GM12892 (cell line): ENCODE measurements at regions not wholly inside any gene's neighbourhood (a gene's known extent, or its start where the extent isn't known, plus 50 kb on each side); places are given as distances from the start of the nearest gene placed in this dataset.
A peak's percentile ranks its signal among the peaks of the same experiment; 100 is the strongest.

Experiments
- DNase-seq: peaks from one replicate; pipeline ENCODE4 v3.0.0; 2011; ENCODE audit not compliant: insufficient read length
- FAIRE-seq: peaks from 2 replicates; lab custom pipeline; 2011; peaks lifted over from hg19 to GRCh38; lab: Jason Lieb, UNC
- POLR2A ChIP-seq: IDR thresholded peaks from 2 replicates; pipeline ENCODE4 v1.6.1; 2011; ENCODE audit warnings: low read depth, low read length, control low read depth
- POLR2AphosphoS5 ChIP-seq: IDR thresholded peaks from 2 replicates; pipeline ENCODE4 v1.6.1; 2011; ENCODE audit warnings: low read depth, low read length, control low read depth
- TAF1 ChIP-seq: IDR thresholded peaks from 2 replicates; pipeline ENCODE4 v1.6.1; 2011; ENCODE audit warnings: low read depth, mild to moderate bottlenecking, control low read depth, low read length, borderline replicate concordance

GRCh38 chr9:84189904-84190303 is 150.7 kb downstream of the SLC28A3 start:
- FAIRE-seq (no peak), DNase-seq (no peak)
- no peak for TF ChIP-seq POLR2A
- no peak for TF ChIP-seq TAF1
- no peak for TF ChIP-seq POLR2AphosphoS5

- DNase-seq, result no peak
- FAIRE-seq, result no peak
- TF ChIP-seq TAF1 (no peak), POLR2A (no peak), POLR2AphosphoS5 (no peak)
Observed at GRCh38 chr9:84190411-84190810, 150.1 kb downstream of the SLC28A3 start.

DNA sequence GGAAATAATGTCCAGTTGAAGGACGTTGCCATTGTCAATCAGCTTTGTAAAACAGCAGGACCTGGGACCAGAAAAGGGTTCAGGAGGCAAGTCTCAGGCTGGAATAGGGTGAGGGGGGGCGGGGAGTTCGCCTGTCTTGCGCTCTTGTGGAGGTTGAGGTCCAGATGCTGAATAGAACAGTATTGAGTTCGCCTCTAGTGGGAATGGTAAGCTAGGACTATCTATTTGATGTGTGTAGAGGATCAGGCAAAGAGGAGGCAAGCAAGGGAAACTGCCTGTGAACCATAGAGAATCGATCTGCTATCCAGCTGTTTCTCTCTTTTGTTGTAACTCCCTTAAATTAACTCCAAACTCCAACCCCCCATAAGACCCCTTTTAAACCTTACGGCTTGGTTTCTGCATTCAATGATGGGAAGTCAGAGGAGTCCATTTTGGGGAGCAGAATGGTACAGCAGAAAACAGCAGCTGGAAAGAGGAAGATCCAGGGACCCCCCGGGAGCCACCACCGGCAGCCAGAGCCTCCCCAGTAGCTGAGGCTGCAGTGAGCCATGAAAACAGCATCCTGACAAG is 133.7 kb downstream of the SLC28A3 start:
- TF ChIP-seq TAF1 (no peak), POLR2A (no peak), POLR2AphosphoS5 (no peak)
- DNase-seq (no peak), FAIRE-seq (no peak)

GRCh38 chr9:84207491-84207951 is 133.0 kb downstream of the SLC28A3 start:
- peak; percentile 76 for FAIRE-seq
- no peak for DNase-seq
- TF ChIP-seq TAF1, result no peak
- no peak for TF ChIP-seq POLR2AphosphoS5
- no peak for TF ChIP-seq POLR2A

- TF ChIP-seq POLR2A, result no peak
- TF ChIP-seq TAF1, result no peak
- no peak for FAIRE-seq
- no peak for DNase-seq
Observed at GRCh38 chr9:84212246-84212645, 128.3 kb downstream of the SLC28A3 start.

DNA sequence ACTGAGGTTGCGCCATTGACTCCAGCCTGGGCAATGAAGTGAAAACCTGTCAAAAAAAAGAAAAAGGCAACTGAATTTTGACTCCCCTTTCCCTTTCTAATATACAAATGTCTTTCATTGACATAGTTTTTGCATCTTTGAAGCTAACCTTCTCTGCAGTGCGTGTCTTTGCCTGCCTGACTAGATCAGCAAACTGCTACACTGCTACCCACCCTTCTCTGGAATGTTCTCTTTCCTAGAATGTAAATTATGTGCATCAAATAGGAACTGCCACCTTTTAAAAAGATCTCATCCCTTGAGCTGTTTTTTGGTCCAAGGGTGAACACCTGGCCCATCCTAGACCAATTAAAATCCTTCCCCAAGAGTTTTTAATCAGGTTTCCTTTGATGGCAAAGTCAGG is 127.6 kb downstream of the SLC28A3 start:
- TF ChIP-seq POLR2A, result no peak
- no peak for TF ChIP-seq POLR2AphosphoS5
- TF ChIP-seq TAF1, result no peak
- DNase-seq, result no peak

DNA sequence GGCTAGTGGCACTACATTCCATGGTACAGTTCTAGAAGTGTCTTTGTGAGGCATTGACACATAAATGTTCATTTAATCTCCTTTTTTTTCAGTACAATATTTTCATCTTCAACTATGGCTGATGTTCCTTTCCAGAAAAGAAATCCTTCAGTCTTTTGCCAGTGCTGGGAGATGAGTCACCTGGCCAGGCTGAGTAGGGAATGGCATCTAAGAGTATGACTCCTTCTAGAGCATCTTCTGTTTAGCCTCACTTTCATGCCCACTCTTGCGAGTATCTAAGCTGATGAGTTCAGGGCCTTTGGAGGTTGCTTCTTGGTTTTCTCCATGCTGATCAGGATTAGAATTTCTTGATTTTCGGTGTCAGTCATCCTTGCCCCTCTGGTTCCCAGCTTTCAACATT is 124.4 kb downstream of the SLC28A3 start:
- TF ChIP-seq POLR2AphosphoS5 (no peak), POLR2A (no peak), TAF1 (no peak)
- FAIRE-seq, result no peak

More for the DNA sequence above, 127.6 kb downstream of the SLC28A3 start:
- FAIRE-seq, result no peak

GRCh38 chr9:84218322-84218721 is 122.2 kb downstream of the SLC28A3 start:
- FAIRE-seq, result no peak
- no peak for TF ChIP-seq TAF1
- no peak for TF ChIP-seq POLR2A
- no peak for TF ChIP-seq POLR2AphosphoS5
- DNase-seq, result no peak

More for the DNA sequence above, 124.4 kb downstream of the SLC28A3 start:
- no peak for DNase-seq

- no peak for TF ChIP-seq POLR2AphosphoS5
- DNase-seq, result no peak
- no peak for FAIRE-seq
Observed at GRCh38 chr9:84224246-84224645, 116.3 kb downstream of the SLC28A3 start.
